GM12878 (cell line): ENCODE measurements at regions not wholly inside any gene's neighbourhood (a gene's known extent, or its start where the extent isn't known, plus 50 kb on each side); places are given as distances from the start of the nearest gene placed in this dataset.

Experiments
- ATAC-seq: fragments of 200-7000 bp; cut with Tn5 transposase; 3 replicates; pipeline ENCODE4 v1.9.1; 2020; ENCODE audit warnings: mild to moderate bottlenecking, moderate library complexity
- BruUV-seq: library from RNA; stranded (reverse); fragments of 400-500 nt; replicated peaks from 2 replicates; lab custom pipeline; 2021; lab: Mats Ljungman, UMichigan
- CTCF ChIA-PET: fragments of 300-600 bp; sonication (Branson Sonifier 250); formaldehyde crosslinking; extraction: SDS; loops from one replicate; lab custom pipeline; 2021; ENCODE audit warnings: inconsistent platforms; lab: Yijun Ruan, JAX
- POLR2A ChIA-PET: fragments of 350-600 bp; formaldehyde crosslinking; extraction: SDS; loops from one replicate; lab custom pipeline; 2021; ENCODE audit warnings: inconsistent platforms; lab: Charles Lee
- RAD21 ChIA-PET: fragments of 300-600 bp; sonication (Branson Sonifier 250); formaldehyde crosslinking; loops from one replicate; lab custom pipeline; 2023; ENCODE audit warnings: antibody characterized with exemption; ENCODE audit not compliant: unreplicated experiment; lab: Charles Lee
- SMC1A ChIA-PET: fragments of 300-600 bp; sonication (Branson Sonifier 250); formaldehyde crosslinking; loops from one replicate; lab custom pipeline; 2023; ENCODE audit not compliant: unreplicated experiment, uncharacterized antibody; lab: Charles Lee
- DNase-seq: peaks from one replicate; pipeline ENCODE4 v3.0.0-alpha.2; 2011; ENCODE audit warnings: low read depth, low spot score
- FAIRE-seq: peaks from 3 replicates; lab custom pipeline; 2011; peaks lifted over from hg19 to GRCh38; lab: Jason Lieb, UNC
- H2AFZ ChIP-seq: 2 replicates; pipeline ENCODE4 v1.6.0; 2011; ENCODE audit warnings: low read depth, low read length, control low read depth; ENCODE audit not compliant: control insufficient read depth
- H3K27ac ChIP-seq: 2 replicates; pipeline ENCODE4 v1.5.1; 2011; ENCODE audit warnings: control low read depth; ENCODE audit not compliant: control insufficient read depth, insufficient read depth
- H3K27me3 ChIP-seq, 2 experiments: replicated peaks in 1 of 2; 2 replicates each; pipeline versions ENCODE4 v1.6.0 to v1.6.1; 2011; ENCODE audit warnings: low read length in 1 of 2; ENCODE audit not compliant: control insufficient read depth in 2 of 2, insufficient read depth in 2 of 2
- H3K36me3 ChIP-seq, 2 experiments: 2 replicates each; pipeline ENCODE4 v1.5.1; 2011; ENCODE audit warnings: low read length in 1 of 2; ENCODE audit not compliant: control insufficient read depth in 2 of 2, insufficient read depth in 2 of 2
- H3K4me1 ChIP-seq: 2 replicates; pipeline ENCODE4 v1.6.1; 2011; ENCODE audit warnings: mild to moderate bottlenecking, low read length, moderate library complexity, mixed read lengths; ENCODE audit not compliant: control insufficient read depth, insufficient read depth
- H3K4me2 ChIP-seq: 2 replicates; pipeline ENCODE4 v1.6.0; 2011; ENCODE audit warnings: control low read depth; ENCODE audit not compliant: control insufficient read depth, insufficient read depth
- H3K4me3 ChIP-seq: fragments of 200-600 bp; sonication (generic); 2 replicates; pipeline ENCODE4 v1.5.1; 2016
- H3K79me2 ChIP-seq: 2 replicates; pipeline ENCODE4 v1.6.0; 2011; ENCODE audit warnings: low read length; ENCODE audit not compliant: control insufficient read depth, insufficient read depth
- H3K9ac ChIP-seq: 2 replicates; pipeline ENCODE4 v1.8.0; 2011; ENCODE audit warnings: low read length, control low read depth, mixed read lengths; ENCODE audit not compliant: control insufficient read depth, insufficient read depth
- H3K9me3 ChIP-seq: replicated peaks from 3 replicates; pipeline ENCODE4 v1.5.1; 2011; ENCODE audit warnings: mild to moderate bottlenecking, low read length; ENCODE audit not compliant: control insufficient read depth, insufficient read depth
- H4K20me1 ChIP-seq: 2 replicates; pipeline ENCODE4 v1.6.0; 2011; ENCODE audit not compliant: control insufficient read depth, insufficient read depth
- ATF3 ChIP-seq: IDR thresholded peaks from 2 replicates; pipeline ENCODE4 v1.6.1; 2011; ENCODE audit warnings: low read depth, mild to moderate bottlenecking, low read length, moderate library complexity, borderline replicate concordance; ENCODE audit errors: extremely low read depth
- CTCF ChIP-seq, 3 experiments: IDR thresholded peaks in 2 of 3; conservative IDR thresholded peaks in 1 of 3; 2 replicates each; pipeline ENCODE4 v1.5.1; 2011; ENCODE audit warnings: low read depth in 3 of 3, low read length in 3 of 3, mild to moderate bottlenecking in 3 of 3, control low read depth in 2 of 3, moderate library complexity in 2 of 3, inconsistent platforms in 1 of 3, mixed read lengths in 1 of 3; ENCODE audit not compliant: control insufficient read depth in 2 of 3, insufficient read depth in 1 of 3; ENCODE audit errors: extremely low read depth in 1 of 3
- MEF2A ChIP-seq: IDR thresholded peaks from 2 replicates; pipeline ENCODE4 v1.6.1; 2011; ENCODE audit warnings: low read depth, mild to moderate bottlenecking, low read length, moderate library complexity; ENCODE audit not compliant: insufficient read depth
- MXI1 ChIP-seq: fragments of 150-350 bp; IDR thresholded peaks from 2 replicates; pipeline ENCODE4 v1.6.1; 2011; ENCODE audit warnings: low read depth, mild to moderate bottlenecking, inconsistent platforms, low read length, improper control_type of control experiment
- NFYB ChIP-seq: IDR thresholded peaks from 2 replicates; pipeline ENCODE4 v1.6.1; 2011; ENCODE audit warnings: low read depth, mild to moderate bottlenecking, low read length, improper control_type of control experiment, moderate library complexity; ENCODE audit not compliant: insufficient read depth
- SP1 ChIP-seq: IDR thresholded peaks from one replicate; pipeline ENCODE4 v1.6.1; 2011; ENCODE audit warnings: low read depth, low read length
- SRF ChIP-seq, 2 experiments: IDR thresholded peaks; 2 replicates each; pipeline ENCODE4 v1.6.1; 2011; ENCODE audit warnings: low read depth in 2 of 2, low read length in 2 of 2, mild to moderate bottlenecking in 1 of 2, moderate library complexity in 1 of 2
- WGBS: methylation state at CpG from one replicate; pipeline ENCODE4 v1.1.6; 2016; ENCODE audit warnings: low lambda C conversion rate; ENCODE audit not compliant: insufficient replicate concordance, insufficient coverage; ENCODE audit errors: missing lambda C conversion rate; 5-methylcytosine and 5-hydroxymethylcytosine counted together
- in situ Hi-C: fragments of 300-500 bp; cut with MboI; formaldehyde crosslinking; loops from 9 replicates; pipeline ENCODE4 v1.14.3; 2018; ENCODE audit warnings: mixed read lengths
- intact Hi-C: fragments of 100-400 bp; cut with micrococcal nuclease; formaldehyde crosslinking; loops from one replicate; pipeline ENCODE4 v1.14.2; 2022; ENCODE audit not compliant: unreplicated experiment

- ChIA-PET RAD21 (no interaction called here), CTCF (no interaction called here), POLR2A (no interaction called here), SMC1A (no interaction called here)
- ATAC-seq, result no peak
- Histone ChIP-seq H4K20me1 (no peaks in the 10 kb centered on the region), H3K4me2 (no peak overlapping the region), H3K4me1 (no peaks in the 10 kb centered on the region), H3K9me3 (no peaks in the 10 kb centered on the region), H2AFZ (no peak overlapping the region), H3K27ac (no peak overlapping the region), H3K9ac (no peak overlapping the region), H3K27me3 (no peaks in the 10 kb centered on the region), H3K36me3 (no peaks in the 10 kb centered on the region), H3K4me3 (no peak overlapping the region), H3K79me2 (no peaks in the 10 kb centered on the region)
- TF ChIP-seq SP1 (no peak), ATF3 (no peak), SRF (IDR thresholded peaks at IDR 0.05; ENCODE audit: low read depth in 2 of 2, low read length in 2 of 2) (no peak), NFYB (no peak), MXI1 (no peak), MEF2A (no peak), CTCF (IDR thresholded peaks at IDR 0.05 in 2 of 3, conservative IDR thresholded peaks at IDR 0.05 in 1 of 3; ENCODE audit: control insufficient read depth in 2 of 3, extremely low read depth in 1 of 3, insufficient read depth in 1 of 3, low read depth in 3 of 3, low read length in 3 of 3) (no peak)
- in situ Hi-C loops (no loop called here), intact Hi-C loops (no loop called here)
- BruUV-seq, result no TSS peak
- FAIRE-seq, result no peak
- WGBS, result 59% methylated on average over 18 of the region's 26 CpGs
- DNase-seq, result no peak
Observed at GRCh38 chr1:48089356-48089891, 92.2 kb upstream of the TRABD2B start.
